Suprapubic skin (tissue), 4 donors: ENCODE measurements at regions not wholly inside any gene's neighbourhood (a gene's known extent, or its start where the extent isn't known, plus 50 kb on each side); places are given as distances from the start of the nearest gene placed in this dataset.

Source experiments
- CTCF ChIP-seq, 2 donors: fragments of 200-600 bp in 1 of 2; fragments of 450-650 bp in 1 of 2; sonication (generic) in 1 of 2; IDR thresholded peaks; one replicate each; pipeline ENCODE4 v1.5.1; 2016 to 2019; ENCODE audit warnings: antibody characterized with exemption in 2 of 2, mild to moderate bottlenecking in 1 of 2, moderate library complexity in 1 of 2
- POLR2A ChIP-seq, 2 donors: fragments of 450-650 bp; IDR thresholded peaks; one replicate each; pipeline ENCODE4 v1.6.1; 2017; ENCODE audit warnings: antibody characterized with exemption in 2 of 2, mild to moderate bottlenecking in 2 of 2, moderate library complexity in 2 of 2
- POLR2AphosphoS5 ChIP-seq, 3 donors: sonication (generic); formaldehyde crosslinking; IDR thresholded peaks; one replicate each; pipeline ENCODE4 v1.6.1; 2017; ENCODE audit warnings: antibody characterized with exemption in 3 of 3

DNA sequence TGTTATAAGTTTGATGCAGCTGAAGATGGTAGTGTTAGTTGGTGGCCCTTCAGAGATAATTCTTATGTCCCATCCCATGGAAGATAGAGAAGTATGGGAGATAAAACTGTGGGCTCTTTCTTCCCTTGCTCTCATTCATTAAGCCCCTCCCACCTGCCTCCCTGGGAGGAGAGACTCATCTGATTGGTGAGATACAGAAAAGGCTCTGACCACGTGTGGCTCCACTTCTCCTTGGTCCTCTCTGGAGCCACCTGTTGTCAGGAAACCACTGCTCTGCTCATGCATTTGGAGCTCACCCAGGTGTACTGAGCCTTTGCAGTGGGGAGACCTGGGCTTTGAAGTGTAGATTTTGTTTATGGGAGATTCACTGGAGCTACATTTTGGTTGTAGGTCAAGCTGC, 293.2 kb upstream of the RASGRP1 start:
- TF ChIP-seq POLR2A (IDR thresholded peaks at IDR 0.05) (no peak), CTCF (IDR thresholded peaks at IDR 0.05) (no peak), POLR2AphosphoS5 (IDR thresholded peaks at IDR 0.05) (no peak)
